GM19240 (cell line): ENCODE measurements at regions not wholly inside any gene's neighbourhood (a gene's known extent, or its start where the extent isn't known, plus 50 kb on each side); places are given as distances from the start of the nearest gene placed in this dataset.
"Not testable (repeated sequence)": the region's sequence is repeated elsewhere in the genome, so short reads cannot be mapped to it uniquely, and the experiment has no call there.

Experiments used
- DNase-seq: peaks from one replicate; pipeline ENCODE4 v3.0.0; 2011; ENCODE audit warnings: low spot score; ENCODE audit not compliant: insufficient read length

- DNase-seq: no peak
These were observed 59.7 kb downstream of the HMGB3 start for GRCh38 chrX:151042842-151043241.

GRCh38 chrX:151066373-151066772, 83.2 kb downstream of the HMGB3 start:
- DNase-seq: not testable (repeated sequence)

- DNase-seq: no peak
These were observed 90.6 kb downstream of the HMGB3 start for GRCh38 chrX:151073767-151074166.

GRCh38 chrX:151081016-151081415, 95.4 kb upstream of the GPR50 start:
- no peak for DNase-seq

- DNase-seq: peak; percentile 29
These were observed 94.1 kb upstream of the GPR50 start for GRCh38 chrX:151082077-151082948.

GRCh38 chrX:151084454-151084853, 91.9 kb upstream of the GPR50 start:
- DNase-seq: no peak

GRCh38 chrX:151085207-151085606, 91.2 kb upstream of the GPR50 start:
- no peak for DNase-seq

- DNase-seq: no peak
These were observed 88.2 kb upstream of the GPR50 start for GRCh38 chrX:151088221-151088620.

- DNase-seq: no peak
These were observed 77.4 kb upstream of the GPR50 start for GRCh38 chrX:151099001-151099400.

- no peak for DNase-seq
These were observed 75.6 kb upstream of the GPR50 start for GRCh38 chrX:151100799-151101198.

- DNase-seq: not testable (repeated sequence)
These were observed 63.2 kb upstream of the GPR50 start for GRCh38 chrX:151113200-151113599.
